ENCODE measurements at regions not wholly inside any gene's neighbourhood (a gene's known extent, or its start where the extent isn't known, plus 50 kb on each side); places are given as distances from the start of the nearest gene placed in this dataset.

- TF ChIP-seq CTCF (IDR thresholded peaks at IDR 0.05) (no peak), POLR2A (IDR thresholded peaks at IDR 0.05) (no peak)
These were observed 311.9 kb downstream of the MYCN start for GRCh38 chr2:16252251-16252650.
